ENCODE measurements at regions not wholly inside any gene's neighbourhood (a gene's known extent, or its start where the extent isn't known, plus 50 kb on each side); places are given as distances from the start of the nearest gene placed in this dataset.

DNA sequence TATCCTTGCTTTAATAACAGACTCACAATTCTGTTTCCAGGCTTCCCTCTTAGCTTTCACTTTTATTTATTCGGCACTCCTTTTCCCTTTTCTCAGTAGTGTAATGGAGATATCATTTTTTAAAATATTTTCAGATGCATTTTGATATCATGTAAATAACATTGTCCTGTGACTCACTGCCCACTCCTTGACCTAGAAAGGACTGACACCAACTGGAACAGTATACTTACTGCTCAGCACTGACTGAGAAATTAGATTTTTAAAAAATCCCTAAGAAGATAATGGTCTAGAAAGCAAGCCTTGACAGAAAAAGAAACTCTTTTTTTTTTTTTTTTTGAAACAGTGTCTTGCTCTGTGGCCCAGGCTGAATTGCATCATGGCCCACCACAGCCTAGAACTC is 118.0 kb upstream of the FSCB start:
- no peak overlapping the region for H2BK5ac ChIP-seq (ENCODE audit: low read length)
- no peak overlapping the region for H3K23ac ChIP-seq (ENCODE audit: low read depth, low read length, poor library complexity)
- no peak overlapping the region for H2BK12ac ChIP-seq (ENCODE audit: low read length)
- no peak for DNase-seq (ENCODE audit: low spot score)
- no peak overlapping the region for H2AFZ ChIP-seq (ENCODE audit: low read length)
- no peak overlapping the region for H3K4ac ChIP-seq (ENCODE audit: low read length)
- H3K4me2 ChIP-seq (ENCODE audit: insufficient read depth, low read length, poor library complexity, severe bottlenecking) = no peak overlapping the region
- H3K27ac ChIP-seq (replicated peaks; ENCODE audit: low read length) = no peak overlapping the region
- no CpG with 5 or more reads among the region's 1 CpG for WGBS, 2 donors (ENCODE audit: extremely low coverage in 2 of 2, insufficient read length in 2 of 2, insufficient replicate concordance in 1 of 2)
- H3K9ac ChIP-seq (ENCODE audit: low read depth, low read length, poor library complexity) = no peak overlapping the region
- H4K91ac ChIP-seq (ENCODE audit: low read depth, low read length, poor library complexity) = no peak overlapping the region
- no peaks in the 10 kb centered on the region for H3K4me1 ChIP-seq (ENCODE audit: control insufficient read depth in 2 of 2, insufficient read depth in 1 of 2, low read depth in 1 of 2, low read length in 2 of 2)
- H2BK15ac ChIP-seq (ENCODE audit: low read length) = no peak overlapping the region
- no peak overlapping the region for H3K18ac ChIP-seq (ENCODE audit: low read length)
- H2BK120ac ChIP-seq (ENCODE audit: low read depth, low read length) = no peak overlapping the region
- H3K27me3 ChIP-seq (ENCODE audit: control insufficient read depth in 3 of 3, insufficient read depth in 3 of 3, low read depth in 1 of 3, low read length in 3 of 3) = no peaks in the 10 kb centered on the region
- H3K79me1 ChIP-seq (ENCODE audit: low read depth, low read length) = no peaks in the 10 kb centered on the region
- H3K4me3 ChIP-seq (ENCODE audit: low read length in 2 of 2) = no peak overlapping the region
- H3K14ac ChIP-seq (ENCODE audit: low read length) = no peak overlapping the region
- no peak overlapping the region for H2AK5ac ChIP-seq (ENCODE audit: low read depth, low read length)
- H3K9me3 ChIP-seq (replicated peaks in 1 of 2; ENCODE audit: control insufficient read depth in 2 of 2, insufficient read depth in 1 of 2, low read depth in 1 of 2, low read length in 2 of 2) = no peaks in the 10 kb centered on the region
- H3K36me3 ChIP-seq (replicated peaks in 1 of 2; ENCODE audit: control insufficient read depth in 2 of 2, insufficient read depth in 2 of 2, low read length in 2 of 2) = no peaks in the 10 kb centered on the region
- H4K8ac ChIP-seq (ENCODE audit: low read depth, low read length) = no peak overlapping the region

- H2AK5ac ChIP-seq (ENCODE audit: low read depth, low read length) = no peak overlapping the region
These were observed 113.3 kb upstream of the FSCB start for GRCh38 chr14:44620121-44621019.

GRCh38 chr14:44616204-44616603 is 109.1 kb upstream of the FSCB start:
- no peak overlapping the region for H2BK15ac ChIP-seq (ENCODE audit: low read length)
- H2BK5ac ChIP-seq (ENCODE audit: low read length) = no peak overlapping the region
- no peak overlapping the region for H3K4me2 ChIP-seq (ENCODE audit: insufficient read depth, low read length, poor library complexity, severe bottlenecking)
- H3K18ac ChIP-seq (ENCODE audit: low read length) = no peak overlapping the region
- no peak overlapping the region for H2AK5ac ChIP-seq (ENCODE audit: low read depth, low read length)
- no peak overlapping the region for H3K14ac ChIP-seq (ENCODE audit: low read length)
- H3K36me3 ChIP-seq (replicated peaks in 1 of 2; ENCODE audit: control insufficient read depth in 2 of 2, insufficient read depth in 2 of 2, low read length in 2 of 2) = no peaks in the 10 kb centered on the region
- H2BK12ac ChIP-seq (ENCODE audit: low read length) = no peak overlapping the region
- H3K27ac ChIP-seq (replicated peaks; ENCODE audit: low read length) = no peak overlapping the region
- no peak overlapping the region for H4K8ac ChIP-seq (ENCODE audit: low read depth, low read length)
- no peak overlapping the region for H3K9ac ChIP-seq (ENCODE audit: low read depth, low read length, poor library complexity)
- no peak overlapping the region for H4K91ac ChIP-seq (ENCODE audit: low read depth, low read length, poor library complexity)
- H2BK120ac ChIP-seq (ENCODE audit: low read depth, low read length) = no peak overlapping the region
- H3K23ac ChIP-seq (ENCODE audit: low read depth, low read length, poor library complexity) = no peak overlapping the region
- H3K27me3 ChIP-seq (ENCODE audit: control insufficient read depth in 3 of 3, insufficient read depth in 3 of 3, low read depth in 1 of 3, low read length in 3 of 3) = no peaks in the 10 kb centered on the region
- no peak overlapping the region for H3K4me3 ChIP-seq (ENCODE audit: low read length in 2 of 2)
- H3K9me3 ChIP-seq (replicated peaks in 1 of 2; ENCODE audit: control insufficient read depth in 2 of 2, insufficient read depth in 1 of 2, low read depth in 1 of 2, low read length in 2 of 2) = no peaks in the 10 kb centered on the region
- no peaks in the 10 kb centered on the region for H3K79me1 ChIP-seq (ENCODE audit: low read depth, low read length)
- H3K4me1 ChIP-seq (ENCODE audit: control insufficient read depth in 2 of 2, insufficient read depth in 1 of 2, low read depth in 1 of 2, low read length in 2 of 2) = no peaks in the 10 kb centered on the region
- DNase-seq (ENCODE audit: low spot score) = no peak
- H2AFZ ChIP-seq (ENCODE audit: low read length) = no peak overlapping the region
- no CpG with 5 or more reads among the region's 2 CpGs for WGBS, 2 donors (ENCODE audit: extremely low coverage in 2 of 2, insufficient read length in 2 of 2, insufficient replicate concordance in 1 of 2)
- H3K4ac ChIP-seq (ENCODE audit: low read length) = no peak overlapping the region

More at GRCh38 chr14:44620121-44621019, 113.3 kb upstream of the FSCB start:
- Histone ChIP-seq H3K4me2 (ENCODE audit: insufficient read depth, low read length, poor library complexity, severe bottlenecking) (no peak overlapping the region), H3K4me1 (ENCODE audit: control insufficient read depth in 2 of 2, insufficient read depth in 1 of 2, low read depth in 1 of 2, low read length in 2 of 2) (no peaks in the 10 kb centered on the region), H3K79me1 (ENCODE audit: low read depth, low read length) (no peaks in the 10 kb centered on the region), H3K18ac (ENCODE audit: low read length) (no peak overlapping the region), H3K4me3 (ENCODE audit: low read length in 2 of 2) (no peak overlapping the region), H2AFZ (ENCODE audit: low read length) (no peak overlapping the region), H2BK15ac (ENCODE audit: low read length) (no peak overlapping the region), H2BK5ac (ENCODE audit: low read length) (no peak overlapping the region), H3K9ac (ENCODE audit: low read depth, low read length, poor library complexity) (no peak overlapping the region), H4K8ac (ENCODE audit: low read depth, low read length) (no peak overlapping the region), H3K36me3 (replicated peaks in 1 of 2; ENCODE audit: control insufficient read depth in 2 of 2, insufficient read depth in 2 of 2, low read length in 2 of 2) (no peaks in the 10 kb centered on the region), H2BK120ac (ENCODE audit: low read depth, low read length) (no peak overlapping the region), H3K27ac (replicated peaks; ENCODE audit: low read length) (no peak overlapping the region), H3K9me3 (replicated peaks in 1 of 2; ENCODE audit: control insufficient read depth in 2 of 2, insufficient read depth in 1 of 2, low read depth in 1 of 2, low read length in 2 of 2) (no peaks in the 10 kb centered on the region), H3K23ac (ENCODE audit: low read depth, low read length, poor library complexity) (no peak overlapping the region), H3K27me3 (ENCODE audit: control insufficient read depth in 3 of 3, insufficient read depth in 3 of 3, low read depth in 1 of 3, low read length in 3 of 3) (no peaks in the 10 kb centered on the region), H3K14ac (ENCODE audit: low read length) (no peak overlapping the region), H4K91ac (ENCODE audit: low read depth, low read length, poor library complexity) (no peak overlapping the region), H3K4ac (ENCODE audit: low read length) (no peak overlapping the region), H2BK12ac (ENCODE audit: low read length) (no peak overlapping the region)
- no CpG with 5 or more reads among the region's 2 CpGs for WGBS, 2 donors (ENCODE audit: extremely low coverage in 2 of 2, insufficient read length in 2 of 2, insufficient replicate concordance in 1 of 2)
- no peak for DNase-seq (ENCODE audit: low spot score)

DNA sequence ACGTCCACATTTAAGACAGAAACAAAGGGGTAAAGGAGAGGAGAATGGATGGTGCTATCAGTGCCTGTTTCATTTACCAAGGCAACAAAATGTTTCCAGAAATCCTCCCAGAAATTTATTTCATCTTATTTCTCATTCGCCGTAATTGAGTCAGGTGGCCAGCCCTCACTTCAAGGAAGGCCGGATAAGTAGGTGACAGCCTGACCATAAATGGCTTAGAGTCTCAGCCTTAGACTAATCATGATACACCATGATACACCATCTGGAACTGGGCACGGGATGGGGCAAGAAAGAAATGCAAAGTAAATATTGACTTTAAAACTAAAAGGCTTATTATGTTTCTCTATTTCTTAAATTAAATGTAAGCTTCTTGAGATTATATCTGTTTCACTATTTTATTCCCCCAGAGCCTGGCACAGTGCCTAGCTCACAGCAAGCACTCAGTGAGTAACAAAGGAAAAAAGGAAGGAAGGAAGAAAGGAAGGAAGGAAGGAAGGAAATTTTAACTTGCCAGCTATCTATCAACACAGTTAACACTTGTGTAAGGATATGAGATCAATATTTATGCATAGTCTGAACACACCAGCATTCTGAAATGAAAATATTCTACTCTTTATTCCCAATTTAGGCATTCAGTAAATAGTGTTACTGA is 106.1 kb upstream of the FSCB start:
- H3K36me3 ChIP-seq (replicated peaks in 1 of 2; ENCODE audit: control insufficient read depth in 2 of 2, insufficient read depth in 2 of 2, low read length in 2 of 2) = no peaks in the 10 kb centered on the region
- no peak overlapping the region for H3K14ac ChIP-seq (ENCODE audit: low read length)
- H3K27ac ChIP-seq (replicated peaks; ENCODE audit: low read length) = no peak overlapping the region
- no peak overlapping the region for H2BK12ac ChIP-seq (ENCODE audit: low read length)
- no peak overlapping the region for H2BK120ac ChIP-seq (ENCODE audit: low read depth, low read length)
- H3K4ac ChIP-seq (ENCODE audit: low read length) = no peak overlapping the region
- no peak overlapping the region for H2AK5ac ChIP-seq (ENCODE audit: low read depth, low read length)
- H3K27me3 ChIP-seq (ENCODE audit: control insufficient read depth in 3 of 3, insufficient read depth in 3 of 3, low read depth in 1 of 3, low read length in 3 of 3) = no peaks in the 10 kb centered on the region
- no peak for DNase-seq (ENCODE audit: low spot score)
- H2BK15ac ChIP-seq (ENCODE audit: low read length) = no peak overlapping the region
- no peak overlapping the region for H3K23ac ChIP-seq (ENCODE audit: low read depth, low read length, poor library complexity)
- no peaks in the 10 kb centered on the region for H3K79me1 ChIP-seq (ENCODE audit: low read depth, low read length)
- no CpG with 5 or more reads among the region's 5 CpGs for whole genome bisulfite sequencing, 2 donors (ENCODE audit: extremely low coverage in 2 of 2, insufficient read length in 2 of 2, insufficient replicate concordance in 1 of 2)
- no peak overlapping the region for H4K91ac ChIP-seq (ENCODE audit: low read depth, low read length, poor library complexity)
- no peak overlapping the region for H3K4me2 ChIP-seq (ENCODE audit: insufficient read depth, low read length, poor library complexity, severe bottlenecking)
- no peak overlapping the region for H2BK5ac ChIP-seq (ENCODE audit: low read length)
- H4K8ac ChIP-seq (ENCODE audit: low read depth, low read length) = no peak overlapping the region
- H3K18ac ChIP-seq (ENCODE audit: low read length) = no peak overlapping the region
- H3K4me3 ChIP-seq (ENCODE audit: low read length in 2 of 2) = no peak overlapping the region
- no peak overlapping the region for H3K9ac ChIP-seq (ENCODE audit: low read depth, low read length, poor library complexity)
- no peaks in the 10 kb centered on the region for H3K9me3 ChIP-seq (replicated peaks in 1 of 2; ENCODE audit: control insufficient read depth in 2 of 2, insufficient read depth in 1 of 2, low read depth in 1 of 2, low read length in 2 of 2)
- H2AFZ ChIP-seq (ENCODE audit: low read length) = no peak overlapping the region
- no peaks in the 10 kb centered on the region for H3K4me1 ChIP-seq (ENCODE audit: control insufficient read depth in 2 of 2, insufficient read depth in 1 of 2, low read depth in 1 of 2, low read length in 2 of 2)
